HG03558 (cell line): ENCODE measurements at regions not wholly inside any gene's neighbourhood (a gene's known extent, or its start where the extent isn't known, plus 50 kb on each side); places are given as distances from the start of the nearest gene placed in this dataset.

Experiments
- ATAC-seq: cut with Tn5 transposase; IDR thresholded peaks from one replicate; pipeline ENCODE4 v1.9.1; 2021; ENCODE audit warnings: moderate number of reproducible peaks; ENCODE audit not compliant: unreplicated experiment; ENCODE audit errors: extremely low read depth

- no peak for ATAC-seq
Observed at GRCh38 chr1:55568732-55569131, 353.6 kb upstream of the USP24 start.

DNA sequence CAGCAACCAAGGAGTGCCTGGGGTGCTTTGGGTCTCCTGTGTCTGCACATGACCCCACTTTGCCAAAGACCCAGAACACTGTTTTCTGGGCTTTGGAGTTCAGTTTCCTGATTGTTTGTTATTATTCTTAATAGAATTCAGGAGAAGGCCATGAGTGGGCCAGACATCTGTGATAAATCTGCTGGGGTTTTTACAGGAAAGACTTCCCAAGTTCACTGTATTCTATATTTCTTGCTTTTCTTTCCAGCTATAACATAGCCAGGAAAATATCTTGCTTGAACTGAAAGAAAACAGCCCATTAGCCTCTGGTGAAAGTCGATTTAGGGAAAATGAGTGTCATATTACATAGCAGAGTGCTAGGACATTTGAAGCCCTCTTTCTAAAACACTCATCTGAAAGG, 345.1 kb upstream of the USP24 start:
- no peak for ATAC-seq

- ATAC-seq: no peak
Observed at GRCh38 chr1:55559842-55560241, 344.7 kb upstream of the USP24 start.

GRCh38 chr1:55559161-55559611, 344.0 kb upstream of the USP24 start:
- no peak for ATAC-seq

GRCh38 chr1:55558515-55558914, 343.4 kb upstream of the USP24 start:
- no peak for ATAC-seq

DNA sequence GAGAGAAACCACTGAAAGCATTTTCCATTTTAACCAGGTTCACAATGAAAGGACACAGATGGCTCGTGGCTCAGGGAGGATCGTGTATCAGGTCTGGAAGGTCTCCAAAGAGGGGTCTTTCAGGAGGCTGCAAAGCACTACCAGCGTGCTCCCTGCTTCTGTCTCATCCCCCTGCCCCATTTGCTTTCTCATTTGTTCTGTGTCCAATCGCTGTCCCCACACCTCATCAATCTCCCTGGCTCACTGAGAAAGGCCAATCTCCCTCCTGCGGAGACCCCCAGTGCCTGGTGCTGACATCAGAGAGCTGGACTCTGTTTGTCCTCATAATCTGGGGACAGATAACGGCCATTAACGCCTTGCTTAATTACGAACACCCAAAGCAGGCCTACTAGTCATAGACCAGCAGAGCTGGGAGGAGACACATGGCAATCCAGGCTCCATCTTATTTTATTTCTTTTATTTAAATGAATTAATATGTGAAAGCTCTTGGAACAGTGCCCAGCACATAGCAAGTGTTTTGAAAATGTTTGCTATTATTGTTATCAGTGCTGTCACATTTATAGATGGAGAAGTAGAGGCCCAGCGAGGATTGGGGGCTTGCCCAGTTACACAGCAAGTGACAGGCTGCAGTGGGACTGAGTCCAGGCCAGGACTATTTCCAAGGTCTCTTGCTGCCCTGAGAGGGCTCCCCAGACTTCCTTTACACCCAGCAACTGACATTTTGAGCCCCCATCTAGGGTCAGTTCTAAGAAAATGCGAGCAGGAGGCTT, 341.0 kb upstream of the USP24 start:
- no peak for ATAC-seq

GRCh38 chr1:55554611-55555010, 339.4 kb upstream of the USP24 start:
- ATAC-seq: no peak

- ATAC-seq: no peak
Observed at GRCh38 chr1:55552636-55553035, 337.5 kb upstream of the USP24 start.

GRCh38 chr1:55547405-55547804, 332.2 kb upstream of the USP24 start:
- ATAC-seq: no peak

GRCh38 chr1:55546553-55546952, 331.4 kb upstream of the USP24 start:
- no peak for ATAC-seq

DNA sequence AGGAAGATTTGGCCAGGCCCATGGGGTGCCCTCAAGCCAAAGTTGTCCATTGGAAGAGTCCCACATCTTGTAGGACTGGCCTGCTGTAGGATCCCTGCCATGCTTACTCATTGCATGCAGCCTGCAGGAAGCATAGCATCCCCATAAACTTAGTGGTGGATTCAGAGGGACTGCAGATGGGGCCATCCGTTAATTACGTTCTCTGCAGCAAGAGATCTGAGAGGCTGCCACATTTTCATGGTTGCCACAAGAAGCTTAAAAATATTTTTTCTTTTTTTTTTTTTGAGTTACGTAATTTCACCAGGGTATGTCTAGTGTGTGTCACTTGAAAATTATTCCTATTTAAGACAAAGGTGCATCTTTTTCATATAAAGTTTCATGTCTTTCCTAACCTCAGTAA, 329.7 kb upstream of the USP24 start:
- ATAC-seq: no peak

DNA sequence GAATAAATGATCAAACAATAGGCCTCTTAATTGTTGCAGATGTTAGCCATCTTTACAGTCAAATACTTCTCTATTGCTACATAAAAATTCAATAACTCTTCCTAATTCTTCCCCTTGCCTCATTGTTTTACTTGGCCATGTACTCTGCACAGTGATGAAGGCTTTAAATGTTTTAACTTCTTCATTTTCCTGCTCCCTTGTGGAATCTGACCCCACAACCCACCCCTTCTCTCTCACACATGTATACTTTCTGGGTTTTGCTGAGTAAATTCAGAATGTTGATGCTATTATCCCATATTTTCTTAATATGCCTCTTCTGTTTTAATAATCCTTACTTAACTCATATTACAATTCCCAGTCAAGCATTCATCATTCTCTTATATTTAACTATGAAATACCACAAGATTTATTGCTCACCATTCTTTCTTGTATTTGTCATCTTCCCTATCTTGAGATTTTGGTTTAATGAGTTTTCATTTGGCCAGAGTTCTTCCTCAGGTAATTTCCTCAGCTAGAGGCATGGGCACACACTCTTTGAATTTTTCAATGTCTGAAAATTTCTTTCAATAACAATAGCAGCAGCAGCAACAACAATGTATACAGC, 327.8 kb upstream of the USP24 start:
- ATAC-seq: no peak

DNA sequence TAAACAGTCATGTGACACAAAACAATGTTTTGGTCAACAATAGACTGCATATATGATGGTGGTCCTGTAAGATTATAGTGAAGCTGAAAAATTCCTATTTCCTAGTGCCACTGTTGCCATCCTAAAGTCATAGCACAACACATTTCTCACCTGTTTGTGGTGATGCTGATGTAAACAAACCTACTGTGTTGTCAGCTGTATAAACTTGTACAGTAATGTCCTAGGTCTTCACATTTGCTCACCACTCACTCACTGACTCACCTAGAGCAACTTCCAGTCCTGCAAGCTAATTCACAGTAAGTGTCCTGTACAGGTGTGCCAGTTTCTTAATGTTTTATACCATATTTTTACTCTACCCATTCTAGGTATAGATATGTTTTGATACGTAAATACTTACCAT, 326.1 kb upstream of the USP24 start:
- no peak for ATAC-seq

DNA sequence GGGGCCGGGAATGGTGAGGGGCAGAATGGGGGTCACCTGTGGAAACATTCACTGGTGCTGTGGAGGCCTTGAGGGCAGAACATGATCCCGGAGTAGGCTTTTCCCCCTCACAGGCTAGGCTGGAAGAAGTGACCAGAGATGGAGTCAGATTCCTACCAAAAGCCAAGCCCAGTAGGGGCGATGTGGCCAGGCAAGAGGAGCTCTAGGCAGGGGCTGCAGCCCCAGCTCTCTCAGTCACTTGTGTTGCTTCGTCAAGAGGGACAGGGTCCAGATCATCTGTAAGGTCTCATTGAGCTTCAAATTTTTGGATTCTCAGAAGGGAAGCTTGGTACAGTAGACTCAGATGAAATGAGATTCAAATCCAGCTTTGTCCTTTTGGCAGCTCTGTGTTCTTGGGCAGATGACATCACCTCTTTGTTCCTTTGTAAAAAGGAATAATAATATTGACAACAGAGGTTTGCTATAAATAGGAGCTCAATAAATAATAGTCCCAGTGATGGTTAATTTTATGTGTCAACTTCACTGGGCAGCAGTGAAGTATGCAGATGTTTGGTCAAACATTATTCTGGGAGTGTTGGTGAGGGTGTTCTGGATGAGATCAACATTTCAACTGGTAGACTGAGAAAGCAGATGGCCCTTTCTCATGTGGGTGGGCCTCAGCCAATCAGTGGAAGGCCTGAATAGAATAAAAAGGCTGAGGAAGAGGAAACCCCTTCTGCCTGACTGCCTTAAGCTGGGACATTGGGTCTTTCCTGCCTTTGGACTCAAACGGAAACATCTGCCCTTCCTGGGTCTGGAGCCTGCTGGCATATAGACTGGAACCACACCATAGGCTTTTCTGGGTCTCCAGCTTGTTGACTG, 324.7 kb upstream of the USP24 start:
- ATAC-seq: no peak

GRCh38 chr1:55538428-55538827, 323.3 kb upstream of the USP24 start:
- no peak for ATAC-seq

DNA sequence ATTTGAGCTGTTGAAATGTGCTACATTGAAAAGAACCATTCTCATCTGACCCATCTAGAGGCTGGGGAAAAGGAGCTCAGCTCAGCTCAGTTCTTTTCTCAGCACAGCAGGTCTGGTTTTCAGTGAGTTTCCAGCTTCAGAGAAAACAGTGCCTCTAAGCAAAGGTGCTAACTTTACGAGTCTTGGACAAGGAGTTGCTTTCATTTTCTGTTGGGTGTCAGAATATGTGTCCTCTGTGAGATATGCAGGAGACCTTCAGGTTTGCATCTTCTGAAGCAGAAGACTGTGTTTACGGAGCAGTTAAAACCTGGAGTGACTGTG, 321.3 kb upstream of the USP24 start:
- ATAC-seq: no peak

DNA sequence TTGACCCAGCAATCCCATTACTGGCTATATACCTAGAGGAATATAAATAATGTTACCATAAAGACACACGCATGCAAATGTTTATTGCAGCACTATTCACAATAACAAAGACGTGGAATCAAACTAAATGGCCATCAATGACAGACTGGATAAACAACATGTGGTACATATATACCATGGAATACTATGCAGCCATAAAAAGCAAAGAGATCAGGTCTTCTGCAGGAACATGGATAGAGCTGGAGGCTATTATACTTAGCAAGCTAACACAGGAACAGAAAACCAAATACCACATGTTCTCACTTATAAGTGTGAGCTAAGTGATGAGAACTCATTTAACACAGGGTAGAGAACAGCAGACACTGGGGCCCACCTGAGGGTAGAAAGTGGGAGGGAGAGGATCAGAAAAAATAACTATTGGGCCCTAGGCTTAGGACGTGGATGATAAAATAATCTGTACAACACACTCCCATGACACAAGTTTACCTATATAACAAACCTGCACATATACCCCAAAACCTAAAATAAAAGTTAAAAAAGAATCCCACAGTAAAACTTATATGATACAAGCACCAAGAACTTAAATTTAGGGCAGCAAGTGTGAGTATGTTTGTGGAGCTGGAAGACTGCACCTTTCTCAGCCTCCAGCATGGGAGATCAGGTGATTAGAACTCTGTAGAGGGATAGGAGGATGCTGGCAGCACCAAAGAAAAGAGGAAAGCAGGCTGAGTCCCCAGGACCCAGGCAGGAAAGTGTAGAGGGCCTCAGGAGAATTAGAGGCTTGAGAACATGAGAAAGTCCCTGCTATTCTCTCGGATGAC, 320.8 kb upstream of the USP24 start:
- ATAC-seq: no peak

- ATAC-seq: no peak
Observed at GRCh38 chr1:55534565-55535121, 319.5 kb upstream of the USP24 start.

GRCh38 chr1:55531644-55532043, 316.5 kb upstream of the USP24 start:
- no peak for ATAC-seq
